CD14-positive monocyte (primary cell): ENCODE measurements at regions not wholly inside any gene's neighbourhood (a gene's known extent, or its start where the extent isn't known, plus 50 kb on each side); places are given as distances from the start of the nearest gene placed in this dataset.

Experiments
- DNase-seq, 3 donors: peaks; one replicate each; pipeline ENCODE4 v3.0.0-alpha.2; 2011 to 2022
- H2AFZ ChIP-seq: 2 replicates; pipeline ENCODE4 v1.6.0; 2012; ENCODE audit warnings: mild to moderate bottlenecking, low read depth, low read length, inconsistent platforms; ENCODE audit not compliant: insufficient read depth, poor library complexity, severe bottlenecking
- H3K27ac ChIP-seq, 2 donors: 1 replicate in 1 of 2; 2 replicates in 1 of 2; pipeline ENCODE4 v1.5.1; 2012 to 2013; ENCODE audit warnings: low read length in 2 of 2, control low read depth in 1 of 2, inconsistent platforms in 1 of 2, low read depth in 1 of 2, mild to moderate bottlenecking in 1 of 2
- H3K27me3 ChIP-seq, 2 donors: one replicate each; pipeline versions ENCODE4 v1.6.0 to v1.6.1; 2011 to 2013; ENCODE audit warnings: low read length in 2 of 2; ENCODE audit not compliant: control insufficient read depth in 2 of 2, insufficient read depth in 2 of 2
- H3K36me3 ChIP-seq, 2 donors: replicated peaks in 1 of 2; 1 replicate in 1 of 2; 2 replicates in 1 of 2; pipeline versions ENCODE4 v1.5.1 to v1.6.1; 2012 to 2013; ENCODE audit warnings: low read length in 2 of 2, control low read depth in 1 of 2, inconsistent platforms in 1 of 2, mild to moderate bottlenecking in 1 of 2; ENCODE audit not compliant: insufficient read depth in 2 of 2, control insufficient read depth in 1 of 2
- H3K4me1 ChIP-seq, 2 donors: 1 replicate in 1 of 2; 2 replicates in 1 of 2; pipeline versions ENCODE4 v1.5.1 to v1.6.1; 2012 to 2013; ENCODE audit warnings: low read length in 2 of 2, control low read depth in 1 of 2, inconsistent platforms in 1 of 2, mild to moderate bottlenecking in 1 of 2, moderate library complexity in 1 of 2; ENCODE audit not compliant: insufficient read depth in 2 of 2, control insufficient read depth in 1 of 2
- H3K4me2 ChIP-seq: replicated peaks from 2 replicates; pipeline ENCODE3; 2012; ENCODE audit warnings: low read length, moderate library complexity, mild to moderate bottlenecking; ENCODE audit not compliant: poor library complexity, severe bottlenecking; ENCODE audit errors: extremely low read depth
- H3K4me3 ChIP-seq, 3 experiments: fragments of 200-600 bp in 1 of 3; sonication (generic) in 1 of 3; replicated peaks in 1 of 3; 1 replicate in 2 of 3; 2 replicates in 1 of 3; pipeline ENCODE4 v1.5.1; 2011 to 2013; ENCODE audit warnings: low read length in 3 of 3, mild to moderate bottlenecking in 3 of 3, control low read depth in 2 of 3, low read depth in 2 of 3, inconsistent platforms in 1 of 3, moderate library complexity in 1 of 3
- H3K79me2 ChIP-seq: 2 replicates; pipeline ENCODE4 v1.6.0; 2012; ENCODE audit warnings: mild to moderate bottlenecking, control low read depth, inconsistent platforms, low read length, moderate library complexity; ENCODE audit not compliant: insufficient read depth
- H3K9ac ChIP-seq: 2 replicates; pipeline ENCODE4 v1.6.0; 2017; ENCODE audit warnings: low read length, mild to moderate bottlenecking; ENCODE audit not compliant: insufficient read depth, poor library complexity, severe bottlenecking
- H3K9me3 ChIP-seq, 2 donors: replicated peaks in 1 of 2; 1 replicate in 1 of 2; 2 replicates in 1 of 2; pipeline versions ENCODE4 v1.5.1 to v1.6.1; 2012 to 2013; ENCODE audit warnings: low read length in 2 of 2, control low read depth in 1 of 2; ENCODE audit not compliant: control insufficient read depth in 1 of 2, insufficient read depth in 1 of 2
- H4K20me1 ChIP-seq: 2 replicates; pipeline ENCODE4 v1.6.0; 2012; ENCODE audit warnings: mild to moderate bottlenecking, low read length, control low read depth, moderate library complexity; ENCODE audit not compliant: insufficient read depth
- H3K27ac Mint-ChIP-seq, 7 donors: one replicate each; pipeline ENCODE4 v1.8.0; 2020; ENCODE audit warnings: mild to moderate bottlenecking in 7 of 7, mixed read lengths in 7 of 7, moderate library complexity in 6 of 7, inconsistent platforms in 2 of 7
- H3K27me3 Mint-ChIP-seq, 3 donors: one replicate each; pipeline ENCODE4 v1.8.0; 2021 to 2022; ENCODE audit warnings: low read depth in 3 of 3, mild to moderate bottlenecking in 3 of 3, mixed read lengths in 3 of 3, moderate library complexity in 3 of 3, inconsistent platforms in 1 of 3
- H3K36me3 Mint-ChIP-seq, 2 donors: one replicate each; pipeline ENCODE4 v1.8.0; 2020; ENCODE audit warnings: mixed read lengths in 2 of 2, inconsistent platforms in 1 of 2, mild to moderate bottlenecking in 1 of 2
- H3K4me1 Mint-ChIP-seq: one replicate; pipeline ENCODE4 v1.8.0; 2020; ENCODE audit warnings: mild to moderate bottlenecking, mixed read lengths
- H3K4me3 Mint-ChIP-seq, 2 donors: one replicate each; pipeline ENCODE4 v1.8.0; 2020; ENCODE audit warnings: mild to moderate bottlenecking in 2 of 2, mixed read lengths in 2 of 2, moderate library complexity in 1 of 2
- H3K9me3 Mint-ChIP-seq, 7 donors: one replicate each; pipeline ENCODE4 v1.8.0; 2020 to 2022; ENCODE audit warnings: mixed read lengths in 7 of 7, mild to moderate bottlenecking in 6 of 7, moderate library complexity in 6 of 7, inconsistent platforms in 2 of 7
- WGBS: methylation state at CpG from one replicate; pipeline ENCODE4 v1.1.5; 2013; ENCODE audit warnings: missing lambda C conversion rate; ENCODE audit not compliant: insufficient coverage; 5-methylcytosine and 5-hydroxymethylcytosine counted together
- intact Hi-C, 2 donors: fragments of 100-400 bp; cut with micrococcal nuclease; formaldehyde crosslinking; loops; one replicate each; pipeline versions ENCODE4 v1.15.0 to v1.15.1; 2023
- TF ChIP-seq, protein P1 (sequence below): fragments of 200-600 bp; IDR thresholded peaks from one replicate; pipeline ENCODE4 v1.8.0; 2022; ENCODE audit warnings: antibody characterized with exemption, mild to moderate bottlenecking

DNA sequence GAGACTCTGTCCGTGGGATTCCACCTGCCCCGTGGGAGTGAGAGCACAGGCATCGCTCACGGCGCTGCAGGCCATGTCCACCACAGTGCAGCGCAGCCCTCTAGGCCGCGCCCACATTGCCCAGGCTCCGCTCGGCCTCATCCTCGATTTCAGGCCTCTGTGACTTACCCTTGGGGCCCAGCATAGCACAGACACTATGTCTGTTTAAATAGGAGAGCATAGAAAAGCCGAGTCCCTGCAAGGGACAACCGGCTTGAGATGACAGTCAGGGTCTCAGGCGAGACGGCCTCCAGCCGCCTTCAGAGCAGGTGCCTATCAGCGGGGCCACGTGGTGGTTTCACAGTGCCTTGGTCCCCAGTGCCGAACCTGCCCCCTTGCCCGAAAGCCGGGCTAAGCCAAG is 56.9 kb upstream of the POFUT2 start:
- Mint-ChIP-seq H3K4me3 (no peak overlapping the region), H3K36me3 (no peaks in the 10 kb centered on the region), H3K4me1 (no peaks in the 10 kb centered on the region), H3K9me3 (peaks cover 0 to 5% (median 2%) of the 10 kb centered on the region in 7 donors), H3K27ac (no peak overlapping the region), H3K27me3 (peaks cover 10 to 14% (median 12%) of the 10 kb centered on the region in 3 donors)
- Histone ChIP-seq H3K27ac (no peak overlapping the region), H3K4me3 (no peak overlapping the region), H3K9me3 (no peaks in the 10 kb centered on the region), H3K27me3 (no peaks in the 10 kb centered on the region), H3K4me1 (no peaks in the 10 kb centered on the region), H3K9ac (no peak overlapping the region), H3K36me3 (no peaks in the 10 kb centered on the region), H3K4me2 (no peak overlapping the region), H3K79me2 (no peaks in the 10 kb centered on the region), H4K20me1 (no peaks in the 10 kb centered on the region), H2AFZ (no peak overlapping the region)
- TF ChIP-seq, protein P1, sequence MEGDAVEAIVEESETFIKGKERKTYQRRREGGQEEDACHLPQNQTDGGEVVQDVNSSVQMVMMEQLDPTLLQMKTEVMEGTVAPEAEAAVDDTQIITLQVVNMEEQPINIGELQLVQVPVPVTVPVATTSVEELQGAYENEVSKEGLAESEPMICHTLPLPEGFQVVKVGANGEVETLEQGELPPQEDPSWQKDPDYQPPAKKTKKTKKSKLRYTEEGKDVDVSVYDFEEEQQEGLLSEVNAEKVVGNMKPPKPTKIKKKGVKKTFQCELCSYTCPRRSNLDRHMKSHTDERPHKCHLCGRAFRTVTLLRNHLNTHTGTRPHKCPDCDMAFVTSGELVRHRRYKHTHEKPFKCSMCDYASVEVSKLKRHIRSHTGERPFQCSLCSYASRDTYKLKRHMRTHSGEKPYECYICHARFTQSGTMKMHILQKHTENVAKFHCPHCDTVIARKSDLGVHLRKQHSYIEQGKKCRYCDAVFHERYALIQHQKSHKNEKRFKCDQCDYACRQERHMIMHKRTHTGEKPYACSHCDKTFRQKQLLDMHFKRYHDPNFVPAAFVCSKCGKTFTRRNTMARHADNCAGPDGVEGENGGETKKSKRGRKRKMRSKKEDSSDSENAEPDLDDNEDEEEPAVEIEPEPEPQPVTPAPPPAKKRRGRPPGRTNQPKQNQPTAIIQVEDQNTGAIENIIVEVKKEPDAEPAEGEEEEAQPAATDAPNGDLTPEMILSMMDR, result no peak
- DNase-seq, result no peak
- intact Hi-C loops, result no loop called here
- 93% methylated on average over 16 of the region's 21 CpGs for WGBS

DNA sequence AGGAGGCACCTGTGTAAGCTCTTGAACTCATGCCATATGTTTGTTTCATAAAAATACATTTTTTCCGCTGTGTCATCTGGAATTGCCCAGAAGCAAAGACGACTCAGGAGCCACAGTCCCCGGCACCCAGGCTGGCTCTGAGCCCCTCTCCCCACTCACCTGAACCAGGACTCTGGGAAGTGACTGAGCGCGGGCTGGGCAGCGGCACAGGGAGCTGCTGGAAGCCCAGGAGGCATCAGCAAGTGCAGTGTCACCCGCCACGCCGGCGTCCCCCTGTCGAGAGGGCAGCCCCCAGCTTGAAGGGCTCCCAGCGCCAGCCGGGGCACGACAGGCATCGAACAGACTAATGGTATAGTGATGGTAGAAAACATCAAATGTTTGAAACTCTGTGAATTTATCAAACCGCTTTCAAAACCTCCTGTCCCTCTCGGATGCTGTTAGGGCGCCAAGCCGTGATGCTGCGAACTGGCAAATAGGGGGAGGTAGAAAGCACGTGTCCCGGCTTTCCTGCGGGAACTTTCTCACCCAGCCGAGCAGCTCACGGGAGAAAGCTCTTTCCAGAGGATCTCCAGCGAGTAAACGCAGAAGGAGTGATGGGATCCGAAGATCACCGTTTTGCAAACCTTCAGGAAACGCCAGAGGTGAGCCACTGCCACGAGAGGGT is 57.8 kb upstream of the COL18A1 start:
- Histone ChIP-seq H3K27me3 (no peaks in the 10 kb centered on the region), H2AFZ (no peak overlapping the region), H4K20me1 (no peaks in the 10 kb centered on the region), H3K4me3 (no peak overlapping the region), H3K4me1 (no peaks in the 10 kb centered on the region), H3K79me2 (no peaks in the 10 kb centered on the region), H3K4me2 (no peak overlapping the region), H3K9ac (no peak overlapping the region), H3K9me3 (no peaks in the 10 kb centered on the region), H3K36me3 (no peaks in the 10 kb centered on the region), H3K27ac (no peak overlapping the region)
- intact Hi-C loops, result no loop called here
- Mint-ChIP-seq H3K4me3 (no peak overlapping the region), H3K27me3 (peaks cover 6 to 12% (median 11%) of the 10 kb centered on the region in 3 donors), H3K4me1 (no peaks in the 10 kb centered on the region), H3K36me3 (no peaks in the 10 kb centered on the region), H3K27ac (no peak overlapping the region), H3K9me3 (peaks cover 0 to 7% (median 2%) of the 10 kb centered on the region in 7 donors)
- TF ChIP-seq, protein P1, result no peak
- no peak for DNase-seq
- WGBS, result 40% methylated on average over 22 of the region's 31 CpGs
